ENCODE measurements at regions not wholly inside any gene's neighbourhood (a gene's known extent, or its start where the extent isn't known, plus 50 kb on each side); places are given as distances from the start of the nearest gene placed in this dataset.

- FAIRE-seq = no peak
Observed at GRCh38 chr16:86892509-86892908, 314.2 kb downstream of the FOXL1 start.

GRCh38 chr16:86893506-86893905 is 315.2 kb downstream of the FOXL1 start:
- DNase-seq (ENCODE audit: extremely low spot score, insufficient read length, low read depth) (no peak), FAIRE-seq (no peak)

More at GRCh38 chr16:86892509-86892908, 314.2 kb downstream of the FOXL1 start:
- no peak for DNase-seq (ENCODE audit: extremely low spot score, insufficient read length, low read depth)

- FAIRE-seq (no peak), DNase-seq (ENCODE audit: extremely low spot score, insufficient read length, low read depth) (no peak)
Observed at GRCh38 chr16:86894029-86894567, 315.7 kb downstream of the FOXL1 start.

- DNase-seq (ENCODE audit: extremely low spot score, insufficient read length, low read depth) (no peak), FAIRE-seq (no peak)
Observed at GRCh38 chr16:86894925-86895324, 316.6 kb downstream of the FOXL1 start.

- DNase-seq (ENCODE audit: extremely low spot score, insufficient read length, low read depth) (no peak), FAIRE-seq (no peak)
Observed at GRCh38 chr16:86895606-86896005, 317.3 kb downstream of the FOXL1 start.

GRCh38 chr16:86896976-86897375 is 318.6 kb downstream of the FOXL1 start:
- no peak for DNase-seq (ENCODE audit: extremely low spot score, insufficient read length, low read depth)
- no peak for FAIRE-seq

DNA sequence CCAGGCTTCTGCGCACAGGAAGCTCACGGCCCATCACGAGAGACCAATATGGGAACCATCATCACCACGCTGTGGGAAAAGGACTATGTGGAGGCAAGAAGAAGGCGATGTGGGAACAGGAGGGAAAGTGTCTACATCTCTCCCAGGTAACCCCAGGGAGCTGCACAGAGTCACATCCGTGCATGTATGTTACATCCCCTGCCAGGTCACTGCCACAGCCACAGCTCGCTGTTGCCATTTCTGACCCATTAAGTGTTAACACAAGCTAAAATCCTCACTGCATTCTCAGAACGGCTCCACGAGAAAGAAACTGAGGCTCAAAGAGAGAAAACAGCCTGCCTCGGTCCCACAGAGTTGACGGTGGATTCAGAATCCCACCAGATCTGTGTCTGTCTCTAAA is 319.1 kb downstream of the FOXL1 start:
- no peak for DNase-seq (ENCODE audit: extremely low spot score, insufficient read length, low read depth)
- FAIRE-seq = no peak

GRCh38 chr16:86898386-86898785 is 320.0 kb downstream of the FOXL1 start:
- FAIRE-seq = no peak
- DNase-seq (ENCODE audit: extremely low spot score, insufficient read length, low read depth) = no peak

GRCh38 chr16:86899151-86899550 is 320.8 kb downstream of the FOXL1 start:
- FAIRE-seq (no peak), DNase-seq (ENCODE audit: extremely low spot score, insufficient read length, low read depth) (no peak)

- no peak for FAIRE-seq
Observed at GRCh38 chr16:86899757-86900156, 321.4 kb downstream of the FOXL1 start.

DNA sequence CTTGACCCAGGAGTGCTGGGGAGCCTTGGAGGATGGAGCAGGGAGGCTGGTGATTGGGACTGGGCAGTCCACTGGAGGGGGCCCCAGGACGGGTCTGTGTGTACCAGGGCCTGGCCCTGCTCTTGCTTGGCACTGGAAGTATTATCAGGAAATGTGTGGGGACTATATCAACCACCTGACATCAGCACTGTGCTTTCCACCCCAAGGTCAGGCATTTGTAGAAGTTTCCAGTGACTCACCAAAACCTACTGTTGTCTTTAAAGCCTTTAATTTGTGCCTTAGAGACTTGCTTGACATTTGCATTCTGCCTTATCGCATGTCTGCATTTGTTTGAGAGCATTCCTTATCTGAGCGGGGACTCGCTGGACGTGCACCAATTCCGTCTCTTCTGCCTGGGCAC is 323.1 kb downstream of the FOXL1 start:
- FAIRE-seq (no peak), DNase-seq (ENCODE audit: extremely low spot score, insufficient read length, low read depth) (no peak)

More at GRCh38 chr16:86899757-86900156, 321.4 kb downstream of the FOXL1 start:
- DNase-seq (ENCODE audit: extremely low spot score, insufficient read length, low read depth) = no peak

- DNase-seq (ENCODE audit: extremely low spot score, insufficient read length, low read depth) = no peak
Observed at GRCh38 chr16:86902656-86903001, 324.3 kb downstream of the FOXL1 start.

DNA sequence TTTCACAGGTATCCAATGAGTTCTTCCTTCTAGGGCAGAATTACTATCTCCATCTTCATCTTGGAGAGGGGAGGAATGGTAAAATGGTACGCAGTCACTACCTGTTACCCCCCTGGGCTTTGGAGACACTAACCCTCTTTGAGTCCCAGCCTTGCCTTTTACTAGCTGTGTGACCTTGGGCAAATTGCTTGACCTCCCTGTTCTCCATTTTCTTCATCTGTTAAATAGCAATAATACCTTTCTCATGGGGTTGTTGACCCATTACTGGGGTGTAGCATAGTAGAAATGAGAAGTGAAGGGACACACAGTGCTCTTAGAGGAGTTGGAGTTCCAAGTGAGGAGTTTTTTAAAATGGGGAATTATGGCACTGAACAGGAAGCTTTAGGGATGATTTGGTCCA is 324.7 kb downstream of the FOXL1 start:
- no peak for DNase-seq (ENCODE audit: extremely low spot score, insufficient read length, low read depth)
- FAIRE-seq = no peak

More at GRCh38 chr16:86902656-86903001, 324.3 kb downstream of the FOXL1 start:
- no peak for FAIRE-seq

- DNase-seq (ENCODE audit: extremely low spot score, insufficient read length, low read depth) (no peak), FAIRE-seq (no peak)
Observed at GRCh38 chr16:86905302-86905701, 327.0 kb downstream of the FOXL1 start.

DNA sequence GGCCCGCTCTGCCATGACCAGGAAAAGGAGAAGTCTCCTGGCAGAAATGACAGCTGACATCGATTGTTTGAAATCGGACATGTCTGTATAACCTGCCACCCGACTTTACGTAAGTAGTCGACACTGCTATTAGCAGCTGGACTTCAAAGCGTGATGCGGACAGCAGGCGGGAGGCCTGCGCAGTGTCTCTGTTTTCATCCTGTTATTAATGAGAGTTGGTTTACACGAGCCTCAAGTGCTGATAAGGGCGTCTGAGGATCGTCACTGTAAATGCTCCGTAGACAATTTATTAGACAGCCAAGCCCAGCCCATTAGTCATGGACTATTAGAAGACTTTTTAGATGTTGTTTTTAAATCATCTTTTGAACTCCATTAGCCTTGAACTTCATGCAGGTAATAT is 328.3 kb downstream of the FOXL1 start:
- no peak for FAIRE-seq
- no peak for DNase-seq (ENCODE audit: extremely low spot score, insufficient read length, low read depth)

DNA sequence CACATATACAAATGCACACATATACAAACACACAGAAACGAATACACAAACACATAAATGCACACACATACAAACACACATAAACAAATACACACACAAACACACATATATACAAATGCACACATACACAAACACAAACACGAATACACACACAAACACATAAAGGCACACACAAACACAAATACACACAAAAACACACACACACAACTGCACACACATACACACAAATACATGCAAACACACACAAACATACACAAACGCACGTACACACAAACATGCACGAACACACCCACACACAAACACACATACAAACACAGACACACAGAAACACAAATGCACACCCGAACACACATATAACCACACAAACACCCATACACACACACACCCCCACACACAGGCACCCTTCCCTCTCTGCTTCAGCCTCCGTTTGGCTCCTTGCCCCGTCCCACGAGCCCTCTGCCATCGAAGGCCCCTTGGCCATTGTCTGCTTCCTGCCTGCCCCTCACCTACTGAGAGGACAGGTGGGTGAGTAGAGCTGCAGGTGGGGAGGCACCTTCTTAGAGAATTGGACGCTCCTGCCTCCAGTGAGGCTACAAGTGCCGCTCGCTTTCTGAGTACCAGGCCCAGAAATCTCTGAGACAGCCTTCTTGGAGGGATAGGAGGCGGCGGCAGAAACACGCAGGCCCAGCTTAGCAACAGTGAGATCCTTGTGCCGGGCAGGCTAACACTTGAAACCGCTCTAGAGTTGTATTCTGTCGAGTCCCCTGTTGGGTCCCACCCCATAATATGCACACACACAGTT is 331.2 kb downstream of the FOXL1 start:
- FAIRE-seq (peak; percentile 26), DNase-seq (ENCODE audit: extremely low spot score, insufficient read length, low read depth) (no peak)

GRCh38 chr16:86910161-86910769 is 331.9 kb downstream of the FOXL1 start:
- peak; percentile 9 for DNase-seq (ENCODE audit: extremely low spot score, insufficient read length, low read depth)

DNA sequence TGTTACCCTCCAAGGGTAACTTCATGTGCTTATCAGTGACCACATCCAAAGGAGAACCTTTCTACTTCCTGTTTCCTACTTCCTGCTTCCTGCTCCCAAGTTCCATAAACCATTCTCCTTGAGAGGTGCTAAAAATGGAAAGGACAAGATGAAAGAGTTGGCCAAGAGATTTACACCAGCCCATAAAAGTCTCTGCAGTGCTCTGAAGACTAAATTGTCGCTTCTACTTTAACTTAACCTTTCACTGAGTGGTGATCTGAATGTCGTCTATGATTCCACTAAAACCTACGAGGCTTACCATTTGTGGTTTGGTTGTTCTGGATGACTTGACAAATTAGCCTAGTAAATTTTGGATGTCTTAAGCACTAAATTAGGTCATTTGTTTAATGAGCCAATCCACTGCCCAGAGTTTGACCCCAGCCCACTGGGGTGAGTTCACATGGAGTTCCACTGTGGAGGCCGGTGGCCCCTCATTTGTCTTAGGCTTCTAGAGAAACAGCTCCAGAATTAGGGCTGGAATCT is 333.1 kb downstream of the FOXL1 start:
- no peak for DNase-seq (ENCODE audit: extremely low spot score, insufficient read length, low read depth)
- no peak for FAIRE-seq

More at GRCh38 chr16:86910161-86910769, 331.9 kb downstream of the FOXL1 start:
- FAIRE-seq = peak; percentile 35

- FAIRE-seq = no peak
Observed at GRCh38 chr16:86913886-86914285, 335.5 kb downstream of the FOXL1 start.

GRCh38 chr16:86914876-86915717 is 336.7 kb downstream of the FOXL1 start:
- DNase-seq (ENCODE audit: extremely low spot score, insufficient read length, low read depth) (no peak), FAIRE-seq (no peak)

More at GRCh38 chr16:86913886-86914285, 335.5 kb downstream of the FOXL1 start:
- DNase-seq (ENCODE audit: extremely low spot score, insufficient read length, low read depth) = no peak

Measured in GM18507 (cell line).